Vagina (tissue), 2 donors: ENCODE measurements at regions not wholly inside any gene's neighbourhood (a gene's known extent, or its start where the extent isn't known, plus 50 kb on each side); places are given as distances from the start of the nearest gene placed in this dataset.

Experiments used
- POLR2A ChIP-seq, 2 donors: fragments of 450-650 bp; IDR thresholded peaks; one replicate each; pipeline ENCODE4 v1.6.1; 2017; ENCODE audit warnings: antibody characterized with exemption in 2 of 2, mild to moderate bottlenecking in 2 of 2, moderate library complexity in 2 of 2
- TF ChIP-seq, protein P1 (sequence below), 3 experiments: fragments of 450-650 bp in 2 of 3; fragments of 200-600 bp in 1 of 3; sonication (generic) in 1 of 3; IDR thresholded peaks; one replicate each; pipeline ENCODE4 v1.5.1; 2017 to 2019; ENCODE audit warnings: antibody characterized with exemption in 3 of 3, mild to moderate bottlenecking in 2 of 3, moderate library complexity in 2 of 3

DNA sequence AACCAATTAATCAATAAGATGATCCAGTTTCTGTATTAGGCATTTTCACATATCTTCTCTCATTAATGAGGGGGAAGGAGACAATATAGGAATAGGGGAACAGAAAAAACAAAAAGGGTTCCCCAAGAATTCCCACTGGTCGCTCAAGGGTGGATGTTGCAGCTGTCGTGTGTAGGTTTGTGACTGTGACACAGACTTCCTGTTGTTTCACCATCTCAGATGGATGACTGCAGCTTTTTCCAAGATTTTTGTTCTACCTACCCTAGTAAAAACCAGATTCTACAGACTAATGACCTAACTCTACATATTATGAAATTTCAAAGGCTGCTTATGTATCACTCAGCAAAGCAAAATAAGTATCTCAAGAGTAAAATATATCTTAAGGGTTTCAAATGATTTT, 73.7 kb upstream of the MB21D2 start:
- TF ChIP-seq, protein P1, sequence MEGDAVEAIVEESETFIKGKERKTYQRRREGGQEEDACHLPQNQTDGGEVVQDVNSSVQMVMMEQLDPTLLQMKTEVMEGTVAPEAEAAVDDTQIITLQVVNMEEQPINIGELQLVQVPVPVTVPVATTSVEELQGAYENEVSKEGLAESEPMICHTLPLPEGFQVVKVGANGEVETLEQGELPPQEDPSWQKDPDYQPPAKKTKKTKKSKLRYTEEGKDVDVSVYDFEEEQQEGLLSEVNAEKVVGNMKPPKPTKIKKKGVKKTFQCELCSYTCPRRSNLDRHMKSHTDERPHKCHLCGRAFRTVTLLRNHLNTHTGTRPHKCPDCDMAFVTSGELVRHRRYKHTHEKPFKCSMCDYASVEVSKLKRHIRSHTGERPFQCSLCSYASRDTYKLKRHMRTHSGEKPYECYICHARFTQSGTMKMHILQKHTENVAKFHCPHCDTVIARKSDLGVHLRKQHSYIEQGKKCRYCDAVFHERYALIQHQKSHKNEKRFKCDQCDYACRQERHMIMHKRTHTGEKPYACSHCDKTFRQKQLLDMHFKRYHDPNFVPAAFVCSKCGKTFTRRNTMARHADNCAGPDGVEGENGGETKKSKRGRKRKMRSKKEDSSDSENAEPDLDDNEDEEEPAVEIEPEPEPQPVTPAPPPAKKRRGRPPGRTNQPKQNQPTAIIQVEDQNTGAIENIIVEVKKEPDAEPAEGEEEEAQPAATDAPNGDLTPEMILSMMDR (IDR thresholded peaks at IDR 0.05): no peak
- TF ChIP-seq POLR2A (IDR thresholded peaks at IDR 0.05): no peak
